Ishikawa (cell line): ENCODE measurements at regions not wholly inside any gene's neighbourhood (a gene's known extent, or its start where the extent isn't known, plus 50 kb on each side); places are given as distances from the start of the nearest gene placed in this dataset.

Experiments used
- CEBPB ChIP-seq: IDR thresholded peaks from 2 replicates; pipeline ENCODE4 v1.6.1; 2012
- EGR1 ChIP-seq: IDR thresholded peaks from 2 replicates; pipeline ENCODE4 v1.6.1; 2012
- REST ChIP-seq: IDR thresholded peaks from 2 replicates; pipeline ENCODE4 v1.6.1; 2012; ENCODE audit warnings: low read depth, mild to moderate bottlenecking
- TCF12 ChIP-seq: IDR thresholded peaks from 2 replicates; pipeline ENCODE4 v1.6.1; 2012; ENCODE audit warnings: low read depth

GRCh38 chrX:23501974-23502373 is 165.3 kb upstream of the PRDX4 start:
- no peak for TF ChIP-seq EGR1
- no peak for TF ChIP-seq CEBPB
- no peak for TF ChIP-seq TCF12
- TF ChIP-seq REST = no peak
